Skeletal muscle tissue (tissue), 3 donors: ENCODE measurements at regions not wholly inside any gene's neighbourhood (a gene's known extent, or its start where the extent isn't known, plus 50 kb on each side); places are given as distances from the start of the nearest gene placed in this dataset.

Experiments used
- H3K27ac ChIP-seq: one replicate; pipeline ENCODE4 v1.7.0; 2013; ENCODE audit warnings: mild to moderate bottlenecking, low read depth, low read length, inconsistent platforms
- H3K27me3 ChIP-seq, 3 donors: one replicate each; pipeline ENCODE4 v1.7.0; 2013; ENCODE audit warnings: low read length in 3 of 3; ENCODE audit not compliant: control insufficient read depth in 3 of 3, insufficient read depth in 3 of 3
- H3K36me3 ChIP-seq, 3 donors: one replicate each; pipeline ENCODE4 v1.7.0; 2013; ENCODE audit warnings: low read length in 3 of 3; ENCODE audit not compliant: control insufficient read depth in 3 of 3, insufficient read depth in 3 of 3
- H3K4me1 ChIP-seq, 3 donors: one replicate each; pipeline ENCODE4 v1.7.0; 2013; ENCODE audit warnings: low read length in 3 of 3, mild to moderate bottlenecking in 3 of 3; ENCODE audit not compliant: control insufficient read depth in 3 of 3, insufficient read depth in 3 of 3
- H3K4me3 ChIP-seq, 3 donors: one replicate each; pipeline ENCODE4 v1.7.0; 2013; ENCODE audit warnings: low read length in 3 of 3
- H3K9ac ChIP-seq, 3 donors: one replicate each; pipeline ENCODE4 v1.7.0; 2013; ENCODE audit warnings: low read length in 3 of 3, mild to moderate bottlenecking in 3 of 3, moderate library complexity in 2 of 3, low read depth in 1 of 3
- H3K9me3 ChIP-seq, 3 donors: one replicate each; pipeline ENCODE4 v1.7.0; 2013; ENCODE audit warnings: low read length in 3 of 3; ENCODE audit not compliant: control insufficient read depth in 3 of 3
- donor health status: Osteomylitis.

- Histone ChIP-seq H3K4me3 (no peak overlapping the region), H3K9me3 (no peaks in the 10 kb centered on the region), H3K27me3 (peaks cover 32 to 40% (median 34%) of the 10 kb centered on the region in 3 donors), H3K9ac (no peak overlapping the region), H3K4me1 (no peaks in the 10 kb centered on the region), H3K36me3 (no peaks in the 10 kb centered on the region), H3K27ac (no peak overlapping the region)
Measured at GRCh38 chr22:48577014-48577690, 1250.5 kb downstream of the BRD1 start.

DNA sequence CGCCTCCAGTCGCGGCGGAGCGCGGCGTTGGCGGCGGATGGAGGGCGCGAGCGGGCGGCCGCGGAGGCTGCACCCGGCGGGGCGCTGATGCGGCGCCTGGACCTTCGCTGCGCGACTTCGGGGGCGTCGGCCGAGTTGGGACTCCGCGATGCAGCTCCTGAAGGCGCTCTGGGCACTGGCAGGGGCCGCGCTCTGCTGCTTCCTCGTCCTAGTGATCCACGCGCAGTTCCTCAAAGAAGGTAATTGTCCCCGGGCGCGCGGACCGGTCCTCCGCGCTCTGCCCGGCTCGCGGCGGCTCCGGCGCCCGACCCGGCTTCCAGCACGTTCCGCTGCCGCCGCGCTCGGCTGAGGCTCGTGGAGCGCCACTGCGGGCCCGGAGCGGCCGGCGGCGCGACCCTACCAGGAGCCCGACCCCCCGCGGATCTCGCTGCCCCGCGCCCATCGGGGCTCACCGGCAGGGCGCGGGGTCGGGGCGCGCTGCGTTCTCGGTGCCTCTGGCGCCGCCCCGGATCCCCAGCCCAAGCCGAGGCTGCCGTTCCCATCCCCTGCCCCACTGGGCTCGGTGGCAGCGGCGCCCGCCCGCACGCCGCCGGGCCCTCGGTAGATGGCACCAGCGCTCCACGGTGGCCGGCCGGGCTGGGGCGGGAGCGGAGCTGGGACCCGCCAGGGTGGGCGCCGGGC, 1251.2 kb downstream of the BRD1 start:
- no peak overlapping the region for H3K27ac ChIP-seq
- no peaks in the 10 kb centered on the region for H3K4me1 ChIP-seq
- H3K9me3 ChIP-seq, result no peaks in the 10 kb centered on the region
- H3K27me3 ChIP-seq, result peaks cover 32 to 40% (median 34%) of the 10 kb centered on the region in 3 donors
- H3K9ac ChIP-seq, result no peak overlapping the region
- H3K4me3 ChIP-seq, result no peak overlapping the region
- H3K36me3 ChIP-seq, result no peaks in the 10 kb centered on the region

GRCh38 chr22:48575618-48576332, 1251.9 kb downstream of the BRD1 start:
- H3K9me3 ChIP-seq, result peaks cover 0 to 3% (median 2%) of the 10 kb centered on the region in 3 donors
- H3K9ac ChIP-seq, result no peak overlapping the region
- H3K27me3 ChIP-seq, result peaks cover 29 to 40% (median 34%) of the 10 kb centered on the region in 3 donors
- H3K4me1 ChIP-seq, result no peaks in the 10 kb centered on the region
- no peak overlapping the region for H3K27ac ChIP-seq
- H3K4me3 ChIP-seq, result no peak overlapping the region
- H3K36me3 ChIP-seq, result no peaks in the 10 kb centered on the region

- Histone ChIP-seq H3K9ac (no peak overlapping the region), H3K9me3 (peaks cover 0 to 4% (median 4%) of the 10 kb centered on the region in 3 donors), H3K4me1 (no peaks in the 10 kb centered on the region), H3K4me3 (no peak overlapping the region), H3K27me3 (peaks cover 27 to 40% (median 34%) of the 10 kb centered on the region in 3 donors), H3K27ac (no peak overlapping the region), H3K36me3 (no peaks in the 10 kb centered on the region)
Measured at GRCh38 chr22:48574776-48575617, 1252.7 kb downstream of the BRD1 start.

DNA sequence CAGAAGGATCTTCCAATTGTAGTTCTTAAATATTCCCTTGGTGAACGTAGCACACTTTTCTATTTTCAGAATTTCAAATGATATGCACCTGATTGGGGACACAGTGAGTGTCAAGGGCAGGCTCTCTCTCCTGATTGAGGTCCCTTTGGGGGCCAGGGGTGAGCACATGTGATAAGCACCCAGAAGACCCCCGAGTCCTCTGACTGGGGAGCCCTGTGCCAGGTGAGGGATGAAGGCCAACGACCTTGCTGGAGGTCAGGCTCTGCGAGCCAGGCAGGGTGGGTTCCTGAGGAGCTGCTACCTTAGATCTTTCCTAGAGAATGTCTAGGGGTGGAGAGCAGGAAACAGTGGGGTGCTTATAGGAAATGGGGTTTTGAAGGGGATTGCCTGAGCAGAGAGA, 1253.9 kb downstream of the BRD1 start:
- Histone ChIP-seq H3K4me3 (no peak overlapping the region), H3K9me3 (peaks cover 0 to 7% (median 4%) of the 10 kb centered on the region in 3 donors), H3K27ac (no peak overlapping the region), H3K9ac (no peak overlapping the region), H3K4me1 (no peaks in the 10 kb centered on the region), H3K27me3 (peaks cover 27 to 35% (median 34%) of the 10 kb centered on the region in 3 donors), H3K36me3 (no peaks in the 10 kb centered on the region)

- no peak overlapping the region for H3K9ac ChIP-seq
- H3K4me1 ChIP-seq, result no peaks in the 10 kb centered on the region
- no peak overlapping the region for H3K27ac ChIP-seq
- peaks cover 0 to 7% (median 4%) of the 10 kb centered on the region in 3 donors for H3K9me3 ChIP-seq
- no peaks in the 10 kb centered on the region for H3K36me3 ChIP-seq
- H3K27me3 ChIP-seq, result peaks cover 27 to 28% (median 27%) of the 10 kb centered on the region in 3 donors
- H3K4me3 ChIP-seq, result no peak overlapping the region
Measured at GRCh38 chr22:48572951-48573350, 1254.7 kb downstream of the BRD1 start.

GRCh38 chr22:48570912-48571311, 1256.8 kb downstream of the BRD1 start:
- H3K36me3 ChIP-seq, result no peaks in the 10 kb centered on the region
- H3K4me3 ChIP-seq, result no peak overlapping the region
- H3K4me1 ChIP-seq, result no peaks in the 10 kb centered on the region
- H3K27ac ChIP-seq, result no peak overlapping the region
- no peak overlapping the region for H3K9ac ChIP-seq
- peaks cover 22 to 29% (median 26%) of the 10 kb centered on the region in 3 donors for H3K27me3 ChIP-seq
- H3K9me3 ChIP-seq, result peaks cover 0 to 7% (median 4%) of the 10 kb centered on the region in 3 donors

DNA sequence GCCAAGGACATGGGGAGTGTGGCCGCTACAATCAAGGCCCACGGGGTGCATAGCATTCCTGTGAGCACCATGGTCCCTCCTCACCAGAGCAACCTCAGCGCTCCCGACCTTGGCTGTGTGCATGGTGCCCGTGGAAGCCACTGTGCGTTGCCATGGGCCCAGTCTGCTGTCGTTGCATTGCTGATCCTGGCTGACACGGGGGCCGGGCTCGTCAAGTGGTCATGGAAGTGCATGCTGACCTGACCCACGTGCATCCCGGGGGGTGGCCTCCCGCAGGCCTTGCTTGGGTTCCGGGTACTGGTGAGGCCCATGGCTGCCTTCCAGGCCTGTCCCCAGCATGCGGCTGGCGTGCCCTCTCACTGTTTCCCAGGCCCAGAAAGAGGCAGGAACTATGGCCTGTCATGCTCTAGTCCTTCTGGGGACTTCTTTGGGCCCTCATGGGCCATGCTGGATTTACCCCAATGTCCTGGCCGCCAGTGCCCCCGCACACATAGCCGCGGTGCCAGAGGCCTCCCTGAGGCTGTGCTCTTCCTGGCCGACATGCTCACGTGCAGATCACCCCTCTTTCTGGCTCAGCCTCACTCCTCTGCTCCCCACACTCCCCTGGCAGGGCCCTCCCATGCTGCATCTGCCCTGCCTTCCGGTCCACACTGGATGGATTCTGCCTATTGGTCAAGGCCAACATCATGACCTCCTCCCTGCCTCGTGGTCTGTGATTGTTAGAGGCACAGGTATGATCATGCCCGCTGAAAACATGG, 1258.0 kb downstream of the BRD1 start:
- no peaks in the 10 kb centered on the region for H3K36me3 ChIP-seq
- no peak overlapping the region for H3K27ac ChIP-seq
- no peak overlapping the region for H3K4me3 ChIP-seq
- H3K9ac ChIP-seq, result no peak overlapping the region
- no peaks in the 10 kb centered on the region for H3K4me1 ChIP-seq
- peaks cover 0 to 7% (median 4%) of the 10 kb centered on the region in 3 donors for H3K9me3 ChIP-seq
- H3K27me3 ChIP-seq, result peaks cover 19 to 27% (median 21%) of the 10 kb centered on the region in 3 donors

- Histone ChIP-seq H3K9me3 (peaks cover 0 to 7% (median 4%) of the 10 kb centered on the region in 3 donors), H3K27ac (no peak overlapping the region), H3K9ac (no peak overlapping the region), H3K4me1 (no peaks in the 10 kb centered on the region), H3K27me3 (peaks cover 11 to 20% (median 13%) of the 10 kb centered on the region in 3 donors), H3K36me3 (no peaks in the 10 kb centered on the region), H3K4me3 (no peak overlapping the region)
Measured at GRCh38 chr22:48568736-48569330, 1258.8 kb downstream of the BRD1 start.
